Ascending aorta (tissue), 2 donors: ENCODE measurements at regions not wholly inside any gene's neighbourhood (a gene's known extent, or its start where the extent isn't known, plus 50 kb on each side); places are given as distances from the start of the nearest gene placed in this dataset.

Experiments
- DNase-seq, 2 donors: peaks; one replicate each; pipeline ENCODE4 v3.0.0-alpha.2; 2019; ENCODE audit warnings: low spot score in 2 of 2
- H3K27ac ChIP-seq, 2 donors: fragments of 200-600 bp; sonication (generic); one replicate each; pipeline ENCODE4 v1.5.1; 2016 to 2017; ENCODE audit warnings: mild to moderate bottlenecking in 1 of 2
- H3K27me3 ChIP-seq: fragments of 200-600 bp; sonication (generic); one replicate; pipeline ENCODE4 v1.5.1; 2017
- H3K36me3 ChIP-seq, 2 donors: fragments of 200-600 bp; sonication (generic); one replicate each; pipeline ENCODE4 v1.5.1; 2016
- H3K4me1 ChIP-seq, 2 donors: fragments of 200-600 bp; sonication (generic); one replicate each; pipeline ENCODE4 v1.5.1; 2016 to 2017; ENCODE audit warnings: mild to moderate bottlenecking in 1 of 2
- H3K4me3 ChIP-seq, 2 donors: fragments of 200-600 bp; sonication (generic); one replicate each; pipeline ENCODE4 v1.5.1; 2016 to 2017; ENCODE audit warnings: mild to moderate bottlenecking in 1 of 2
- H3K9me3 ChIP-seq, 2 donors: fragments of 200-600 bp; sonication (generic); one replicate each; pipeline ENCODE4 v1.5.1; 2016
- CTCF ChIP-seq, 3 experiments: fragments of 200-600 bp in 2 of 3; fragments of 450-650 bp in 1 of 3; sonication (generic) in 2 of 3; IDR thresholded peaks; one replicate each; pipeline ENCODE4 v1.5.1; 2016 to 2019; ENCODE audit warnings: antibody characterized with exemption in 3 of 3, mild to moderate bottlenecking in 1 of 3, moderate library complexity in 1 of 3
- intact Hi-C: fragments of 100-400 bp; cut with DNase I; formaldehyde crosslinking; loops from one replicate; pipeline ENCODE4 v1.15.1; 2023

GRCh38 chr7:24402655-24403054 lies 118.7 kb downstream of the NPY start:
- Histone ChIP-seq H3K4me3 (no peak overlapping the region), H3K27me3 (no peaks in the 10 kb centered on the region), H3K27ac (no peak overlapping the region), H3K36me3 (no peaks in the 10 kb centered on the region), H3K9me3 (no peaks in the 10 kb centered on the region), H3K4me1 (no peaks in the 10 kb centered on the region)
- DNase-seq, result no peak
- no peak for TF ChIP-seq CTCF (IDR thresholded peaks at IDR 0.05)
- intact Hi-C loops, result loop anchor here (1.0 to 5.0 kb wide), 3 partner anchors 170 to 263 kb away; partner anchors contain the start of gene PALS2

GRCh38 chr7:24403557-24403956 lies 119.6 kb downstream of the NPY start:
- no peak for DNase-seq
- H3K4me1 ChIP-seq, result no peaks in the 10 kb centered on the region

GRCh38 chr7:24404315-24404714 lies 120.3 kb downstream of the NPY start:
- DNase-seq, result no peak
- Histone ChIP-seq H3K27me3 (no peaks in the 10 kb centered on the region), H3K27ac (no peak overlapping the region), H3K4me1 (no peaks in the 10 kb centered on the region), H3K36me3 (no peaks in the 10 kb centered on the region), H3K4me3 (no peak overlapping the region), H3K9me3 (no peaks in the 10 kb centered on the region)
- intact Hi-C loops, result loop anchor here (5.0 kb wide), 1 partner anchor 168 kb away; the partner anchor contains the start of gene PALS2
- no peak for TF ChIP-seq CTCF (IDR thresholded peaks at IDR 0.05)

More at GRCh38 chr7:24403557-24403956, 119.6 kb downstream of the NPY start:
- H3K36me3 ChIP-seq, result no peaks in the 10 kb centered on the region
- H3K9me3 ChIP-seq, result no peaks in the 10 kb centered on the region
- no peaks in the 10 kb centered on the region for H3K27me3 ChIP-seq
- H3K4me3 ChIP-seq, result no peak overlapping the region
- TF ChIP-seq CTCF (IDR thresholded peaks at IDR 0.05), result no peak
- intact Hi-C loops, result loop anchor here (2.0 to 5.0 kb wide), 2 partner anchors 169 to 185 kb away; partner anchors contain the start of gene PALS2
- H3K27ac ChIP-seq, result no peak overlapping the region

- Histone ChIP-seq H3K4me3 (no peak overlapping the region), H3K36me3 (no peaks in the 10 kb centered on the region), H3K9me3 (no peaks in the 10 kb centered on the region), H3K27me3 (no peaks in the 10 kb centered on the region), H3K27ac (no peak overlapping the region), H3K4me1 (no peaks in the 10 kb centered on the region)
- DNase-seq, result no peak
- intact Hi-C loops, result no loop called here
- no peak for TF ChIP-seq CTCF (IDR thresholded peaks at IDR 0.05)
Observed at GRCh38 chr7:24405002-24405401, 121.0 kb downstream of the NPY start.

- Histone ChIP-seq H3K4me3 (no peak overlapping the region), H3K27me3 (no peaks in the 10 kb centered on the region), H3K4me1 (no peaks in the 10 kb centered on the region), H3K27ac (no peak overlapping the region), H3K9me3 (no peaks in the 10 kb centered on the region), H3K36me3 (no peaks in the 10 kb centered on the region)
- intact Hi-C loops, result no loop called here
- TF ChIP-seq CTCF (IDR thresholded peaks at IDR 0.05), result no peak
- no peak for DNase-seq
Observed at GRCh38 chr7:24406053-24406788, 122.2 kb downstream of the NPY start.
